ENCODE measurements at regions not wholly inside any gene's neighbourhood (a gene's known extent, or its start where the extent isn't known, plus 50 kb on each side); places are given as distances from the start of the nearest gene placed in this dataset.

DNA sequence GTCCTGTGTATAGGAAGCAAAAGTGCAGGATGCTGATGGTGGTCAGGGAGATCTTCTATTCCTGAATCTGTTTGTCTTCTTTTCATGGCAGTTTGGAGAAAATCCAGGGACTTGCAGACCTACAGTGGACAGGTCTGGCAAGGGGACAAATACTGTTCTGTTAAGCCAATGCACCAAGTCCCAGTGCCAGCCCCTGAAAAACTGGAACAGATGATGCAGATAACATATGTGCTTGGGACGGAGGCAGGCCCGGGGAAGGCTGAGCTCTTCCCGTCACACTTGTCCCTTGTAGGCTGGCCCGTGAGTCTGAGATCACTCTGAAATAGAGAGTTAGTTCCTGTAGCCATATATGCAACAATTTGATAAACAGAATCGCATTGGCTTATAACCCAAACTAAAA, 265.7 kb downstream of the MTRR start:
- TF ChIP-seq, protein P1, sequence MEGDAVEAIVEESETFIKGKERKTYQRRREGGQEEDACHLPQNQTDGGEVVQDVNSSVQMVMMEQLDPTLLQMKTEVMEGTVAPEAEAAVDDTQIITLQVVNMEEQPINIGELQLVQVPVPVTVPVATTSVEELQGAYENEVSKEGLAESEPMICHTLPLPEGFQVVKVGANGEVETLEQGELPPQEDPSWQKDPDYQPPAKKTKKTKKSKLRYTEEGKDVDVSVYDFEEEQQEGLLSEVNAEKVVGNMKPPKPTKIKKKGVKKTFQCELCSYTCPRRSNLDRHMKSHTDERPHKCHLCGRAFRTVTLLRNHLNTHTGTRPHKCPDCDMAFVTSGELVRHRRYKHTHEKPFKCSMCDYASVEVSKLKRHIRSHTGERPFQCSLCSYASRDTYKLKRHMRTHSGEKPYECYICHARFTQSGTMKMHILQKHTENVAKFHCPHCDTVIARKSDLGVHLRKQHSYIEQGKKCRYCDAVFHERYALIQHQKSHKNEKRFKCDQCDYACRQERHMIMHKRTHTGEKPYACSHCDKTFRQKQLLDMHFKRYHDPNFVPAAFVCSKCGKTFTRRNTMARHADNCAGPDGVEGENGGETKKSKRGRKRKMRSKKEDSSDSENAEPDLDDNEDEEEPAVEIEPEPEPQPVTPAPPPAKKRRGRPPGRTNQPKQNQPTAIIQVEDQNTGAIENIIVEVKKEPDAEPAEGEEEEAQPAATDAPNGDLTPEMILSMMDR (IDR thresholded peaks at IDR 0.05), result no peak
- no peak for TF ChIP-seq POLR2A (IDR thresholded peaks at IDR 0.05)

All from lower leg skin (tissue), 3 donors.